ENCODE measurements at regions not wholly inside any gene's neighbourhood (a gene's known extent, or its start where the extent isn't known, plus 50 kb on each side); places are given as distances from the start of the nearest gene placed in this dataset.

DNA sequence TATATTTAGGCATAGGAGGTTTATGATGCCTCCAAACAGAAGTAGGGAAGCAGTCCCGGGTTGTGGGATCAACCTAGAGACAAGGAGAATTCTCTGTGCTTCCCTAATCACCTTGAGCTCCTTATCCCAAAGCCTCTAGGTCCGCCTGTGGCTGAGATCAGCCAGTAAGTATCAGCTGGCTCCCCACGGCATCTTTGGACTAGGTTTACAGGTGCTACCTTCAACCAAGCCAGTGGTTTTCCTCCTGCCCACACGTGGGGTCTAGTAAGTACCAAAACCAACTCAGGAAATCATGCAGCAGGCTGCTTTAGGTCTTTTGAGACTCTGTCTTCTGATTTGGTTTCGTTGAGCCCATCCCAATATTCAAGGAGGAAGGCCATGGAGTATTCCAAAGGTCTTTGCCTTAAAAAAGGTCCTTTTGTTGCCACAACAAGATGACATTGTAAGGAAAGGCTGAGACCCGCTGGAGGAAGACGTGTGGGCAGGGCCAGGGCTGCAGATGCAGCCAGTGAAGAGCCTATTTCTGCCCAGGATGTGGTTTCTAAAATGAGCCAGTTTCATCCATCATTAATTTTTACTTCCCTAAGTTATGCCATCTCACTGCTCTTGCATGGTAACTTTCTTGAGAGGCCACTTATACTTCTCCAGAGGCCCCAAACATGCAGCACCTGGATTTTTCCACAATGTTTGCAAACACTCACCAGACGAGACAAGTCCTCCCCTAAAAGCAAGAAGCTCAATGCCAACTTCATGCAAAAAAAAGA lies 248.7 kb downstream of the RNF152 start:
- TF ChIP-seq, protein P1, sequence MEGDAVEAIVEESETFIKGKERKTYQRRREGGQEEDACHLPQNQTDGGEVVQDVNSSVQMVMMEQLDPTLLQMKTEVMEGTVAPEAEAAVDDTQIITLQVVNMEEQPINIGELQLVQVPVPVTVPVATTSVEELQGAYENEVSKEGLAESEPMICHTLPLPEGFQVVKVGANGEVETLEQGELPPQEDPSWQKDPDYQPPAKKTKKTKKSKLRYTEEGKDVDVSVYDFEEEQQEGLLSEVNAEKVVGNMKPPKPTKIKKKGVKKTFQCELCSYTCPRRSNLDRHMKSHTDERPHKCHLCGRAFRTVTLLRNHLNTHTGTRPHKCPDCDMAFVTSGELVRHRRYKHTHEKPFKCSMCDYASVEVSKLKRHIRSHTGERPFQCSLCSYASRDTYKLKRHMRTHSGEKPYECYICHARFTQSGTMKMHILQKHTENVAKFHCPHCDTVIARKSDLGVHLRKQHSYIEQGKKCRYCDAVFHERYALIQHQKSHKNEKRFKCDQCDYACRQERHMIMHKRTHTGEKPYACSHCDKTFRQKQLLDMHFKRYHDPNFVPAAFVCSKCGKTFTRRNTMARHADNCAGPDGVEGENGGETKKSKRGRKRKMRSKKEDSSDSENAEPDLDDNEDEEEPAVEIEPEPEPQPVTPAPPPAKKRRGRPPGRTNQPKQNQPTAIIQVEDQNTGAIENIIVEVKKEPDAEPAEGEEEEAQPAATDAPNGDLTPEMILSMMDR (optimal IDR thresholded peaks at IDR 0.05 in 1 of 3, IDR thresholded peaks at IDR 0.05 in 1 of 3, conservative IDR thresholded peaks at IDR 0.05 in 1 of 3; ENCODE audit: extremely low read depth in 1 of 3, insufficient read depth in 2 of 3, low read length in 3 of 3), result no peak
- no peak for TF ChIP-seq EZH2 (IDR thresholded peaks at IDR 0.05; ENCODE audit: low read length)

Data from keratinocyte (primary cell).